H9 (cell line): ENCODE measurements at regions not wholly inside any gene's neighbourhood (a gene's known extent, or its start where the extent isn't known, plus 50 kb on each side); places are given as distances from the start of the nearest gene placed in this dataset.

Experiments
- DNase-seq: peaks from one replicate; pipeline ENCODE4 v3.0.0-alpha.2; 2017
- H2AFZ ChIP-seq: one replicate; pipeline ENCODE4 v1.6.1; 2013; ENCODE audit warnings: mild to moderate bottlenecking, low read length, control low read depth, moderate library complexity
- H2AK5ac ChIP-seq: 2 replicates; pipeline ENCODE4 v1.6.1; 2013; ENCODE audit warnings: low read length, control low read depth, mixed read lengths; ENCODE audit not compliant: insufficient read length
- H2BK120ac ChIP-seq: one replicate; pipeline ENCODE4 v1.6.1; 2013; ENCODE audit warnings: low read depth, mild to moderate bottlenecking, low read length, control low read depth, inconsistent platforms; ENCODE audit not compliant: poor library complexity, severe bottlenecking
- H2BK12ac ChIP-seq: 2 replicates; pipeline ENCODE4 v1.6.1; 2013; ENCODE audit warnings: low read length, control low read depth, mixed read lengths, low read depth; ENCODE audit not compliant: insufficient read length
- H2BK15ac ChIP-seq: 2 replicates; pipeline ENCODE4 v1.6.1; 2013; ENCODE audit warnings: low read depth, low read length, control low read depth
- H2BK20ac ChIP-seq: one replicate; pipeline ENCODE4 v1.6.1; 2013; ENCODE audit warnings: low read depth, mild to moderate bottlenecking, low read length, control low read depth, inconsistent platforms; ENCODE audit not compliant: poor library complexity, severe bottlenecking
- H2BK5ac ChIP-seq: 2 replicates; pipeline ENCODE4 v1.6.1; 2013; ENCODE audit warnings: low read length, control low read depth, mixed read lengths; ENCODE audit not compliant: insufficient read length
- H3K14ac ChIP-seq: 2 replicates; pipeline ENCODE4 v1.6.1; 2013; ENCODE audit warnings: low read length, control low read depth; ENCODE audit not compliant: insufficient read depth
- H3K18ac ChIP-seq: 2 replicates; pipeline ENCODE4 v1.6.1; 2013; ENCODE audit warnings: low read depth, mild to moderate bottlenecking, mixed read lengths, low read length, control low read depth; ENCODE audit not compliant: insufficient read length
- H3K23ac ChIP-seq: 2 replicates; pipeline ENCODE4 v1.6.1; 2013; ENCODE audit warnings: low read length, control low read depth, mixed read lengths, low read depth; ENCODE audit not compliant: insufficient read length
- H3K23me2 ChIP-seq: 2 replicates; pipeline ENCODE4 v1.6.1; 2013; ENCODE audit warnings: low read depth, mild to moderate bottlenecking, mixed read lengths, low read length, control low read depth; ENCODE audit not compliant: insufficient read length, poor library complexity, severe bottlenecking
- H3K27ac ChIP-seq: 2 replicates; pipeline ENCODE4 v1.5.1; 2013; ENCODE audit warnings: low read length, control low read depth, mixed read lengths, low read depth; ENCODE audit not compliant: insufficient read length
- H3K27me3 ChIP-seq: 2 replicates; pipeline ENCODE4 v1.6.1; 2013; ENCODE audit warnings: low read length, control low read depth, inconsistent platforms; ENCODE audit not compliant: insufficient read depth
- H3K4ac ChIP-seq: 2 replicates; pipeline ENCODE4 v1.6.1; 2013; ENCODE audit warnings: low read depth, mild to moderate bottlenecking, control low read depth, inconsistent platforms, low read length, moderate library complexity
- H3K4me1 ChIP-seq: 2 replicates; pipeline ENCODE4 v1.6.1; 2013; ENCODE audit warnings: low read length, control low read depth, inconsistent platforms; ENCODE audit not compliant: insufficient read depth
- H3K4me2 ChIP-seq: 2 replicates; pipeline ENCODE4 v1.6.1; 2013; ENCODE audit warnings: low read length, control low read depth, mixed read lengths; ENCODE audit not compliant: insufficient read length, insufficient read depth
- H3K56ac ChIP-seq: 2 replicates; pipeline ENCODE4 v1.6.1; 2013; ENCODE audit warnings: low read depth, mild to moderate bottlenecking, mixed read lengths, low read length, control low read depth; ENCODE audit not compliant: insufficient read length
- H3K79me1 ChIP-seq: 2 replicates; pipeline ENCODE4 v1.6.1; 2013; ENCODE audit warnings: low read depth, mild to moderate bottlenecking, moderate library complexity, low read length, control low read depth, inconsistent platforms; ENCODE audit not compliant: insufficient read depth, poor library complexity, severe bottlenecking
- H3K79me2 ChIP-seq: 2 replicates; pipeline ENCODE4 v1.6.1; 2013; ENCODE audit warnings: low read length, control low read depth, inconsistent platforms; ENCODE audit not compliant: insufficient read depth
- H3K9ac ChIP-seq: 2 replicates; pipeline ENCODE4 v1.6.1; 2013; ENCODE audit warnings: low read length, control low read depth, mixed read lengths; ENCODE audit not compliant: insufficient read length; ENCODE audit errors: extremely low read depth
- H3K9me3 ChIP-seq: one replicate; pipeline ENCODE4 v1.6.1; 2013; ENCODE audit warnings: low read depth, low read length, inconsistent platforms; ENCODE audit not compliant: control insufficient read depth
- H3T11ph ChIP-seq: one replicate; pipeline ENCODE4 v1.6.1; 2013; ENCODE audit warnings: mild to moderate bottlenecking, low read length, control low read depth, inconsistent platforms
- H4K20me1 ChIP-seq: one replicate; pipeline ENCODE4 v1.6.1; 2013; ENCODE audit not compliant: control insufficient read depth, insufficient read length, insufficient read depth
- H4K5ac ChIP-seq: 2 replicates; pipeline ENCODE4 v1.6.1; 2013; ENCODE audit warnings: low read depth, mild to moderate bottlenecking, mixed read lengths, low read length, control low read depth; ENCODE audit not compliant: insufficient read length
- H4K8ac ChIP-seq: replicated peaks from 2 replicates; pipeline ENCODE4 v1.6.1; 2013; ENCODE audit warnings: low read length, control low read depth, mixed read lengths, low read depth; ENCODE audit not compliant: insufficient read length
- H4K91ac ChIP-seq: 2 replicates; pipeline ENCODE4 v1.6.1; 2013; ENCODE audit warnings: low read depth, mild to moderate bottlenecking, moderate library complexity, mixed read lengths, low read length, control low read depth; ENCODE audit not compliant: insufficient read length
- H3K27ac Mint-ChIP-seq, 3 experiments: 2 replicates in 2 of 3; 3 replicates in 1 of 3; pipeline ENCODE4 v1.8.0; 2020 to 2021; ENCODE audit warnings: mixed read lengths in 3 of 3, mild to moderate bottlenecking in 1 of 3, moderate library complexity in 1 of 3
- H3K27me3 Mint-ChIP-seq: 2 replicates; pipeline ENCODE4 v1.8.0; 2021; ENCODE audit warnings: low read depth, mild to moderate bottlenecking, moderate library complexity, mixed read lengths
- H3K36me3 Mint-ChIP-seq, 3 experiments: 2 replicates in 2 of 3; 3 replicates in 1 of 3; pipeline ENCODE4 v1.8.0; 2020 to 2021; ENCODE audit warnings: low read depth in 3 of 3, mixed read lengths in 3 of 3; ENCODE audit not compliant: insufficient read depth in 1 of 3
- H3K4me1 Mint-ChIP-seq, 2 experiments: 2 replicates each; pipeline ENCODE4 v1.8.0; 2020; ENCODE audit warnings: mixed read lengths in 2 of 2
- H3K4me3 Mint-ChIP-seq, 2 experiments: 2 replicates in 1 of 2; 3 replicates in 1 of 2; pipeline ENCODE4 v1.8.0; 2020 to 2021; ENCODE audit warnings: mild to moderate bottlenecking in 2 of 2, mixed read lengths in 2 of 2, moderate library complexity in 1 of 2
- H3K9me3 Mint-ChIP-seq, 2 experiments: 2 replicates in 1 of 2; 3 replicates in 1 of 2; pipeline ENCODE4 v1.8.0; 2020; ENCODE audit warnings: mild to moderate bottlenecking in 2 of 2, mixed read lengths in 2 of 2, moderate library complexity in 1 of 2
- CTCF ChIP-seq: fragments of 200-600 bp; sonication (generic); conservative IDR thresholded peaks from 3 replicates; pipeline ENCODE4 v1.8.0; 2021; ENCODE audit warnings: antibody characterized with exemption, mild to moderate bottlenecking

DNA sequence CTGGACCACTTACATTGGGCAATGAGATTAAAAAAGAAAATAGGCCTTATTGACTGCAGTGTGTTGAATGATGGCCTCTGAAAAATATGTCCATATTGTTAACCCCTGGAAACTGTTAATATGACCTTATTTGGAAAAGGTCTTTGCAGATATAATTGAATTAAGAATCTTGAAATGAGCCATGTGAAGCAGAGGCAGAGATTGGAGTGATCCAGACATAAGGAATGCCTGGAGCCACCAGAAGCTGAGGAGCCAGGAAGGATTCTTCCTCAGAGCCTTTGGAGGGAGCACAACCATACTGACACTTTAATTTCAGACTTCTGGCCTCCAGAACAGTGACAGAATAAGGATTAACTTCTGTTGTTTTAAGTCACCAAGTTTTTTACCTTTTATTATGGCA lies 510.4 kb upstream of the AGTR1 start:
- no peak overlapping the region for H3K4me3 Mint-ChIP-seq
- H4K20me1 ChIP-seq: no peaks in the 10 kb centered on the region
- no peaks in the 10 kb centered on the region for H3K9me3 Mint-ChIP-seq
- no peaks in the 10 kb centered on the region for H3K23me2 ChIP-seq
- H3K18ac ChIP-seq: no peak overlapping the region
- H3K27ac ChIP-seq: no peak overlapping the region
- H3K36me3 Mint-ChIP-seq: no peaks in the 10 kb centered on the region
- no peak for TF ChIP-seq CTCF
- no peak overlapping the region for H2BK20ac ChIP-seq
- H3K79me1 ChIP-seq: no peaks in the 10 kb centered on the region
- H3K23ac ChIP-seq: no peak overlapping the region
- H3T11ph ChIP-seq: no peak overlapping the region
- no peaks in the 10 kb centered on the region for H3K27me3 Mint-ChIP-seq
- H4K91ac ChIP-seq: no peak overlapping the region
- no peak overlapping the region for H2BK5ac ChIP-seq
- H4K8ac ChIP-seq: no peak overlapping the region
- H3K4ac ChIP-seq: no peak overlapping the region
- DNase-seq: no peak
- H3K27ac Mint-ChIP-seq: no peak overlapping the region
- no peak overlapping the region for H2AK5ac ChIP-seq
- H2BK12ac ChIP-seq: no peak overlapping the region
- H3K4me1 ChIP-seq: no peaks in the 10 kb centered on the region
- H2BK120ac ChIP-seq: no peak overlapping the region
- H3K4me1 Mint-ChIP-seq: peaks cover 0 to 3% of the 10 kb centered on the region in 2 experiments; a peak in 1 of 4 replicates
- H3K9me3 ChIP-seq: no peaks in the 10 kb centered on the region
- H4K5ac ChIP-seq: no peak overlapping the region
- H3K9ac ChIP-seq: no peak overlapping the region
- no peaks in the 10 kb centered on the region for H3K79me2 ChIP-seq
- H3K56ac ChIP-seq: no peak overlapping the region
- H3K4me2 ChIP-seq: no peak overlapping the region
- H3K27me3 ChIP-seq: no peaks in the 10 kb centered on the region
- H3K14ac ChIP-seq: no peak overlapping the region; the same call in 1 of the 2 replicates
- H2AFZ ChIP-seq: no peak overlapping the region
- no peak overlapping the region for H2BK15ac ChIP-seq
